Testis (tissue), 2 donors: ENCODE measurements at regions not wholly inside any gene's neighbourhood (a gene's known extent, or its start where the extent isn't known, plus 50 kb on each side); places are given as distances from the start of the nearest gene placed in this dataset.

ENCODE experiments used
- DNase-seq: peaks from one replicate; pipeline ENCODE4 v3.0.0-alpha.2; 2019
- H3K27ac ChIP-seq, 2 donors: fragments of 200-600 bp; sonication (generic); one replicate each; pipeline ENCODE4 v1.5.1; 2019
- H3K27me3 ChIP-seq: fragments of 200-600 bp; sonication (generic); one replicate; pipeline ENCODE4 v1.5.1; 2019
- H3K36me3 ChIP-seq: fragments of 200-600 bp; sonication (generic); one replicate; pipeline ENCODE4 v1.5.1; 2017; ENCODE audit warnings: low read depth; ENCODE audit errors: missing control alignments
- H3K4me1 ChIP-seq: fragments of 200-600 bp; sonication (generic); one replicate; pipeline ENCODE4 v1.5.1; 2019
- H3K4me3 ChIP-seq, 2 donors: fragments of 200-600 bp; sonication (generic); one replicate each; pipeline ENCODE4 v1.5.1; 2017 to 2019
- H3K9me3 ChIP-seq: fragments of 200-600 bp; sonication (generic); one replicate; pipeline ENCODE4 v1.5.1; 2017
- POLR2A ChIP-seq: fragments of 450-650 bp; IDR thresholded peaks from one replicate; pipeline ENCODE4 v1.6.1; 2017; ENCODE audit warnings: antibody characterized with exemption, mild to moderate bottlenecking, moderate library complexity
- WGBS, 2 donors: methylation state at CpG; one replicate each; pipeline ENCODE4 v1.1.5; 2018; 5-methylcytosine and 5-hydroxymethylcytosine counted together
- intact Hi-C: fragments of 100-400 bp; cut with DNase I; formaldehyde crosslinking; loops from one replicate; pipeline ENCODE4 v1.15.1; 2023; ENCODE audit warnings: low total_unique reads
- TF ChIP-seq, protein P1 (sequence below), 3 experiments: fragments of 450-650 bp in 2 of 3; fragments of 200-600 bp in 1 of 3; sonication (generic) in 1 of 3; IDR thresholded peaks; one replicate each; pipeline ENCODE4 v1.5.1; 2016 to 2019; ENCODE audit warnings: antibody characterized with exemption in 3 of 3, mild to moderate bottlenecking in 2 of 3, moderate library complexity in 1 of 3

DNA sequence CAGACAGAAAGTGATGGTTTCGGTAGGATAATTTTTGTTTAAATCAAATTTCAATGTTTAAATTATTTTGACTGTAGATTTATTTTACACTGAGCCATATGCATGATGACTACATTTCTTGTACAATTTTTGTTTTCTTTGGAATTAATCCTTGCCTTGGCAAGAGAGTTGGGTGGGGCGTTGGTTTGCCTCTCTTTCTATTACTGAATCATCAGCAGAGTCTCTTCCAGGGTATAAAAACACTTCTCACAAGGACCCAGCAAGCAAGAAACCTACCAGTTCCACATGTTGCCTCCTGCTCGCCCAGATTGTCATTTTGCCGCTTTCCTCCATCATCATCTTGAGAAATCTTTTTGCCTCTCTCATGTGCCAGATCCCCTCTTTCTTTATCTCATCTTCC, 455.0 kb upstream of the DMAC1 start:
- WGBS, 2 donors: 90 to 91% methylated on average over 4 of the region's 4 CpGs
- no peak for DNase-seq
- no peaks in the 10 kb centered on the region for H3K36me3 ChIP-seq
- intact Hi-C loops: no loop called here
- no peaks in the 10 kb centered on the region for H3K9me3 ChIP-seq
- no peaks in the 10 kb centered on the region for H3K4me1 ChIP-seq
- H3K27me3 ChIP-seq: no peaks in the 10 kb centered on the region
- TF ChIP-seq, protein P1, sequence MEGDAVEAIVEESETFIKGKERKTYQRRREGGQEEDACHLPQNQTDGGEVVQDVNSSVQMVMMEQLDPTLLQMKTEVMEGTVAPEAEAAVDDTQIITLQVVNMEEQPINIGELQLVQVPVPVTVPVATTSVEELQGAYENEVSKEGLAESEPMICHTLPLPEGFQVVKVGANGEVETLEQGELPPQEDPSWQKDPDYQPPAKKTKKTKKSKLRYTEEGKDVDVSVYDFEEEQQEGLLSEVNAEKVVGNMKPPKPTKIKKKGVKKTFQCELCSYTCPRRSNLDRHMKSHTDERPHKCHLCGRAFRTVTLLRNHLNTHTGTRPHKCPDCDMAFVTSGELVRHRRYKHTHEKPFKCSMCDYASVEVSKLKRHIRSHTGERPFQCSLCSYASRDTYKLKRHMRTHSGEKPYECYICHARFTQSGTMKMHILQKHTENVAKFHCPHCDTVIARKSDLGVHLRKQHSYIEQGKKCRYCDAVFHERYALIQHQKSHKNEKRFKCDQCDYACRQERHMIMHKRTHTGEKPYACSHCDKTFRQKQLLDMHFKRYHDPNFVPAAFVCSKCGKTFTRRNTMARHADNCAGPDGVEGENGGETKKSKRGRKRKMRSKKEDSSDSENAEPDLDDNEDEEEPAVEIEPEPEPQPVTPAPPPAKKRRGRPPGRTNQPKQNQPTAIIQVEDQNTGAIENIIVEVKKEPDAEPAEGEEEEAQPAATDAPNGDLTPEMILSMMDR (IDR thresholded peaks at IDR 0.05): no peak
- TF ChIP-seq POLR2A: no peak
- H3K4me3 ChIP-seq: no peak overlapping the region
- H3K27ac ChIP-seq: no peak overlapping the region

GRCh38 chr9:8252445-8252844, 452.9 kb upstream of the DMAC1 start:
- TF ChIP-seq, protein P1 (IDR thresholded peaks at IDR 0.05): no peak
- TF ChIP-seq POLR2A: no peak
- no peaks in the 10 kb centered on the region for H3K36me3 ChIP-seq
- no peak overlapping the region for H3K27ac ChIP-seq
- H3K9me3 ChIP-seq: no peaks in the 10 kb centered on the region
- intact Hi-C loops: no loop called here
- H3K4me3 ChIP-seq: no peak overlapping the region
- H3K4me1 ChIP-seq: no peaks in the 10 kb centered on the region
- no peaks in the 10 kb centered on the region for H3K27me3 ChIP-seq
- DNase-seq: no peak
- 75 to 89% methylated on average over 4 of the region's 4 CpGs for WGBS, 2 donors

DNA sequence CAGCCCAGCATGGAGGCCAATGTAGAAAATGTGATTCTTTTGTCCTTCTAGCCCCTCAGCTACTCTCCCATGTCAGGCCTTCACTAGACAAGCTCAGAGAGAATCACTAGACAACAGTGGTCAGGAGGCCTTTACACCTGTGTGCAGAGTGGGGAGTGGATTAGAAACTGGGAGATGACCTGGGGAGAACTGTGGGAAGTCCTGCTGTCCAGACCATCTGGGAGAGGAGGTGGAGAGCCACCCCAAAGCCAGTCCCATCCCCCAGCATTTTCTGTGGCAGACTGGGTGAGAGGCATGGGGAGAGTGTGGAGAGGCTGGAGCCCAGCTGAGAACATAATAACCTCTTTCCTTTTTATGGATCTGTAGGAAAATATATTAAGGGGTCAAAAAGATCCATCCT, 452.0 kb upstream of the DMAC1 start:
- intact Hi-C loops: no loop called here
- H3K27ac ChIP-seq: no peak overlapping the region

GRCh38 chr9:8244505-8245092, 445.0 kb upstream of the DMAC1 start:
- no peaks in the 10 kb centered on the region for H3K9me3 ChIP-seq
- TF ChIP-seq, protein P1 (IDR thresholded peaks at IDR 0.05): no peak
- no peak for TF ChIP-seq POLR2A
- H3K4me1 ChIP-seq: no peaks in the 10 kb centered on the region
- no peak for DNase-seq
- intact Hi-C loops: no loop called here
- H3K4me3 ChIP-seq: no peak overlapping the region
- H3K27ac ChIP-seq: no peak overlapping the region
- no peaks in the 10 kb centered on the region for H3K27me3 ChIP-seq
- no peaks in the 10 kb centered on the region for H3K36me3 ChIP-seq
- 60 to 78% methylated on average over 8 of the region's 8 CpGs for WGBS, 2 donors

More for the DNA sequence above, 452.0 kb upstream of the DMAC1 start:
- TF ChIP-seq POLR2A: no peak
- TF ChIP-seq, protein P1 (IDR thresholded peaks at IDR 0.05): no peak
- Histone ChIP-seq H3K27me3 (no peaks in the 10 kb centered on the region), H3K9me3 (no peaks in the 10 kb centered on the region), H3K4me1 (no peaks in the 10 kb centered on the region), H3K36me3 (no peaks in the 10 kb centered on the region), H3K4me3 (no peak overlapping the region)
- no peak for DNase-seq

DNA sequence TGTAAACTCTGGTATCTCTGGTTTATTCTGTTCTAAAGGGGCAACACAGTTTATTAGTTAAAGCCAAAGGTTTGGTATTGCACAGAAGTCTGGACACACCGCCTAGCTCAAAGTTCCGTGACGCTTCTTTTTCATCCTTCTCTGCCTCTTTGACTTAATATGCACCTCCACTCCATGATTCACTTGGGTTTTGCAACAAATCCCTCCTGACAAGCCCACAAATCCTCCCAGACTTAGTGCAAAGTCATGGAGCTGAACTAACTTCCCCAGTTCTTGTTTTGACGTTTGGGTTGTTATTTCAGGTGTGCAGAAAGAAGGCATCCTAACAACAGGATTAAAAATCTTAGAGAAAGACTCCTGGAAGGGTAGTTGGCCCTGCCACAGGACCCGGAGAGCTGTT, 441.6 kb upstream of the DMAC1 start:
- H3K9me3 ChIP-seq: no peaks in the 10 kb centered on the region
- intact Hi-C loops: no loop called here
- no peak overlapping the region for H3K27ac ChIP-seq
- WGBS, 2 donors: 70 to 72% methylated on average over 5 of the region's 5 CpGs
- DNase-seq: no peak
- no peaks in the 10 kb centered on the region for H3K36me3 ChIP-seq
- H3K27me3 ChIP-seq: no peaks in the 10 kb centered on the region
- no peak for TF ChIP-seq POLR2A
- TF ChIP-seq, protein P1 (IDR thresholded peaks at IDR 0.05): no peak
- H3K4me3 ChIP-seq: no peak overlapping the region
- H3K4me1 ChIP-seq: no peaks in the 10 kb centered on the region
